Adipocyte (in vitro differentiated cells): ENCODE measurements at regions not wholly inside any gene's neighbourhood (a gene's known extent, or its start where the extent isn't known, plus 50 kb on each side); places are given as distances from the start of the nearest gene placed in this dataset.
A peak's percentile ranks its signal among the peaks of the same experiment; 100 is the strongest.

ENCODE experiments used
- DNase-seq: peaks from one replicate; pipeline ENCODE4 v3.0.0-alpha.2; 2015; ENCODE audit warnings: low read depth
- H3K27me3 ChIP-seq: replicated peaks from 2 replicates; pipeline ENCODE4 v1.7.0; 2013; ENCODE audit warnings: mild to moderate bottlenecking, low read length, moderate library complexity; ENCODE audit not compliant: control insufficient read depth, insufficient read depth
- H3K36me3 ChIP-seq: 2 replicates; pipeline ENCODE4 v1.7.0; 2013; ENCODE audit warnings: low read length, mild to moderate bottlenecking, moderate library complexity; ENCODE audit not compliant: control insufficient read depth, insufficient read depth, severe bottlenecking
- H3K4me1 ChIP-seq: 2 replicates; pipeline ENCODE4 v1.7.0; 2013; ENCODE audit warnings: mild to moderate bottlenecking, low read length, moderate library complexity; ENCODE audit not compliant: control insufficient read depth, insufficient read depth
- H3K4me3 ChIP-seq: 2 replicates; pipeline ENCODE4 v1.7.0; 2013; ENCODE audit warnings: mild to moderate bottlenecking, low read length, moderate library complexity
- H3K9ac ChIP-seq: 2 replicates; pipeline ENCODE4 v1.7.0; 2013; ENCODE audit warnings: mild to moderate bottlenecking, low read length, moderate library complexity
- H3K9me3 ChIP-seq: 2 replicates; pipeline ENCODE4 v1.7.0; 2013; ENCODE audit warnings: mild to moderate bottlenecking, low read length, moderate library complexity; ENCODE audit not compliant: control insufficient read depth

- Histone ChIP-seq H3K27me3 (no peaks in the 10 kb centered on the region), H3K36me3 (no peaks in the 10 kb centered on the region), H3K4me3 (no peak overlapping the region), H3K9ac (no peak overlapping the region), H3K9me3 (no peaks in the 10 kb centered on the region), H3K4me1 (peaks cover 9% of the 10 kb centered on the region)
- no peak for DNase-seq
Observed at GRCh38 chr5:39825301-39825700, 400.5 kb upstream of the DAB2 start.

GRCh38 chr5:39822020-39822419, 397.2 kb upstream of the DAB2 start:
- H3K36me3 ChIP-seq, result no peaks in the 10 kb centered on the region
- H3K9me3 ChIP-seq, result no peaks in the 10 kb centered on the region
- no peak overlapping the region for H3K9ac ChIP-seq
- peak; percentile 37 for DNase-seq
- H3K4me3 ChIP-seq, result no peak overlapping the region
- no peaks in the 10 kb centered on the region for H3K27me3 ChIP-seq
- peaks cover 9% of the 10 kb centered on the region for H3K4me1 ChIP-seq

- no peaks in the 10 kb centered on the region for H3K27me3 ChIP-seq
- DNase-seq, result no peak
- peaks cover 6% of the 10 kb centered on the region for H3K4me1 ChIP-seq
- no peak overlapping the region for H3K9ac ChIP-seq
- no peaks in the 10 kb centered on the region for H3K36me3 ChIP-seq
- no peaks in the 10 kb centered on the region for H3K9me3 ChIP-seq
- H3K4me3 ChIP-seq, result no peak overlapping the region
Observed at GRCh38 chr5:39816866-39817265, 392.1 kb upstream of the DAB2 start.

- no peak overlapping the region for H3K4me3 ChIP-seq
- H3K9ac ChIP-seq, result no peak overlapping the region
- peaks cover 6% of the 10 kb centered on the region for H3K4me1 ChIP-seq
- DNase-seq, result no peak
- H3K9me3 ChIP-seq, result no peaks in the 10 kb centered on the region
- H3K27me3 ChIP-seq, result no peaks in the 10 kb centered on the region
- H3K36me3 ChIP-seq, result no peaks in the 10 kb centered on the region
Observed at GRCh38 chr5:39816156-39816845, 391.5 kb upstream of the DAB2 start.

GRCh38 chr5:39815711-39816110, 390.9 kb upstream of the DAB2 start:
- Histone ChIP-seq H3K4me1 (peaks cover 6% of the 10 kb centered on the region), H3K9ac (no peak overlapping the region), H3K4me3 (no peak overlapping the region), H3K9me3 (no peaks in the 10 kb centered on the region), H3K36me3 (no peaks in the 10 kb centered on the region), H3K27me3 (no peaks in the 10 kb centered on the region)
- DNase-seq, result peak; percentile 13

GRCh38 chr5:39811381-39811780, 386.6 kb upstream of the DAB2 start:
- no peak overlapping the region for H3K4me3 ChIP-seq
- no peaks in the 10 kb centered on the region for H3K36me3 ChIP-seq
- no peaks in the 10 kb centered on the region for H3K27me3 ChIP-seq
- H3K9ac ChIP-seq, result no peak overlapping the region
- H3K4me1 ChIP-seq, result peaks cover 6% of the 10 kb centered on the region
- no peaks in the 10 kb centered on the region for H3K9me3 ChIP-seq
- no peak for DNase-seq

- Histone ChIP-seq H3K27me3 (no peaks in the 10 kb centered on the region), H3K9me3 (no peaks in the 10 kb centered on the region)
Observed at GRCh38 chr5:39808656-39809055, 383.9 kb upstream of the DAB2 start.

GRCh38 chr5:39801306-39801705, 376.5 kb upstream of the DAB2 start:
- H3K4me1 ChIP-seq, result no peaks in the 10 kb centered on the region
- H3K9ac ChIP-seq, result no peak overlapping the region
- H3K4me3 ChIP-seq, result no peak overlapping the region
- H3K27me3 ChIP-seq, result no peaks in the 10 kb centered on the region
- no peaks in the 10 kb centered on the region for H3K9me3 ChIP-seq
- no peaks in the 10 kb centered on the region for H3K36me3 ChIP-seq
- DNase-seq, result no peak

More at GRCh38 chr5:39808656-39809055, 383.9 kb upstream of the DAB2 start:
- Histone ChIP-seq H3K4me1 (no peaks in the 10 kb centered on the region), H3K4me3 (no peak overlapping the region), H3K36me3 (no peaks in the 10 kb centered on the region), H3K9ac (no peak overlapping the region)
- no peak for DNase-seq

GRCh38 chr5:39800042-39800601, 375.3 kb upstream of the DAB2 start:
- no peaks in the 10 kb centered on the region for H3K9me3 ChIP-seq
- DNase-seq, result no peak
- H3K9ac ChIP-seq, result no peak overlapping the region
- H3K4me1 ChIP-seq, result peaks cover under 1% of the 10 kb centered on the region
- no peak overlapping the region for H3K4me3 ChIP-seq
- no peaks in the 10 kb centered on the region for H3K36me3 ChIP-seq
- no peaks in the 10 kb centered on the region for H3K27me3 ChIP-seq

- Histone ChIP-seq H3K4me3 (no peak overlapping the region), H3K27me3 (no peaks in the 10 kb centered on the region), H3K4me1 (peaks cover 10% of the 10 kb centered on the region), H3K36me3 (no peaks in the 10 kb centered on the region), H3K9ac (no peak overlapping the region), H3K9me3 (no peaks in the 10 kb centered on the region)
- no peak for DNase-seq
Observed at GRCh38 chr5:39799242-39799641, 374.5 kb upstream of the DAB2 start.

- peak; percentile 15 for DNase-seq
- H3K9me3 ChIP-seq, result no peaks in the 10 kb centered on the region
- H3K9ac ChIP-seq, result peak overlapping the region; percentile 42
Observed at GRCh38 chr5:39794513-39795210, 369.9 kb upstream of the DAB2 start.

More at GRCh38 chr5:39794513-39795210, 369.9 kb upstream of the DAB2 start:
- Histone ChIP-seq H3K36me3 (no peaks in the 10 kb centered on the region), H3K4me1 (peaks cover 16% of the 10 kb centered on the region), H3K27me3 (no peaks in the 10 kb centered on the region), H3K4me3 (no peak overlapping the region)
